ENCODE measurements at regions not wholly inside any gene's neighbourhood (a gene's known extent, or its start where the extent isn't known, plus 50 kb on each side); places are given as distances from the start of the nearest gene placed in this dataset.
A peak's percentile ranks its signal among the peaks of the same experiment; 100 is the strongest.

GRCh38 chr6:139748353-139749146, 374.1 kb upstream of the CITED2 start (continued):
- TF ChIP-seq E2F8 (IDR thresholded peaks at IDR 0.05; ENCODE audit: low read depth, partially characterized antibody) (no peak), YBX1 (IDR thresholded peaks at IDR 0.05) (no peak), PHB (CRISPR knock-in tag; IDR thresholded peaks at IDR 0.05) (no peak), TOE1 (IDR thresholded peaks at IDR 0.05; ENCODE audit: borderline replicate concordance) (no peak), TOE1 (CRISPR knock-in tag; IDR thresholded peaks at IDR 0.05; ENCODE audit: borderline replicate concordance, low read depth) (no peak), CHD1 (IDR thresholded peaks at IDR 0.05; ENCODE audit: low read length) (no peak), NCOR1 (IDR thresholded peaks at IDR 0.05) (peak; percentile 71), IRF2 (CRISPR knock-in tag; IDR thresholded peaks at IDR 0.05) (no peak), CHD4 (IDR thresholded peaks at IDR 0.05; ENCODE audit: insufficient read depth, insufficient replicate concordance, low read depth, low read length, poor library complexity, severe bottlenecking) (no peak), NRF1 (conservative IDR thresholded peaks at IDR 0.05 in 1 of 2, IDR thresholded peaks at IDR 0.05 in 1 of 2) (no peak), HOXB6 (CRISPR knock-in tag; IDR thresholded peaks at IDR 0.05; ENCODE audit: borderline replicate concordance) (no peak), STAT6 (CRISPR knock-in tag; IDR thresholded peaks at IDR 0.05) (no peak), ATF3 (IDR thresholded peaks at IDR 0.05) (peak; percentile 53; the same call in 1 of the 2 replicates), ATF3 (CRISPR knock-in tag; conservative IDR thresholded peaks at IDR 0.05) (no peak), NFIC (IDR thresholded peaks at IDR 0.05) (no peak), KLF16 (IDR thresholded peaks at IDR 0.05) (peak; percentile 78), SAP30 (IDR thresholded peaks at IDR 0.05; ENCODE audit: borderline replicate concordance, insufficient read depth, low read depth, low read length, poor library complexity, severe bottlenecking) (no peak), ETV1 (tag; conservative IDR thresholded peaks at IDR 0.05; ENCODE audit: low read depth) (no peak), ZNF212 (CRISPR knock-in tag; IDR thresholded peaks at IDR 0.05) (no peak), BRD4 (IDR thresholded peaks at IDR 0.05) (no peak)

All from K562 (cell line).